Mammary epithelial cell (primary cell): ENCODE measurements at regions not wholly inside any gene's neighbourhood (a gene's known extent, or its start where the extent isn't known, plus 50 kb on each side); places are given as distances from the start of the nearest gene placed in this dataset.

Source experiments
- CTCF ChIP-seq, 2 donors: IDR thresholded peaks in 1 of 2; conservative IDR thresholded peaks in 1 of 2; 2 replicates each; pipeline ENCODE4 v1.5.1; 2011 to 2012; ENCODE audit warnings: inconsistent platforms in 2 of 2, low read length in 2 of 2, mild to moderate bottlenecking in 2 of 2, control low read depth in 1 of 2, low read depth in 1 of 2; ENCODE audit not compliant: insufficient read depth in 1 of 2; ENCODE audit errors: extremely low read depth in 1 of 2
- EZH2 ChIP-seq: IDR thresholded peaks from 2 replicates; pipeline ENCODE4 v1.6.1; 2012; ENCODE audit warnings: low read length, inconsistent platforms, borderline replicate concordance

GRCh38 chr10:124245191-124245590 lies 151.8 kb upstream of the CHST15 start:
- TF ChIP-seq CTCF (conservative IDR thresholded peaks at IDR 0.05 in 1 of 2, IDR thresholded peaks at IDR 0.05 in 1 of 2; ENCODE audit: extremely low read depth in 1 of 2, insufficient read depth in 1 of 2, low read depth in 1 of 2, low read length in 2 of 2), result no peak
- TF ChIP-seq EZH2, result no peak
